ENCODE measurements at regions not wholly inside any gene's neighbourhood (a gene's known extent, or its start where the extent isn't known, plus 50 kb on each side); places are given as distances from the start of the nearest gene placed in this dataset.

GRCh38 chr5:84453405-84453804 is 68.7 kb upstream of the EDIL3 start:
- TF ChIP-seq CTCF (optimal IDR thresholded peaks at IDR 0.05 in 1 of 3, IDR thresholded peaks at IDR 0.05 in 1 of 3, conservative IDR thresholded peaks at IDR 0.05 in 1 of 3; ENCODE audit: extremely low read depth in 1 of 3, insufficient read depth in 2 of 3, low read length in 3 of 3): no peak
- TF ChIP-seq EZH2 (IDR thresholded peaks at IDR 0.05; ENCODE audit: low read length): no peak
